K562 (cell line): ENCODE measurements at regions not wholly inside any gene's neighbourhood (a gene's known extent, or its start where the extent isn't known, plus 50 kb on each side); places are given as distances from the start of the nearest gene placed in this dataset.

Experiments
- KLF1 ChIP-seq: fragments of 450-650 bp; IDR thresholded peaks from 2 replicates; pipeline ENCODE4 v1.6.1; 2016; ENCODE audit warnings: missing genetic modification characterization, missing compliant biosample characterization
- MEF2D ChIP-seq: conservative IDR thresholded peaks from 2 replicates; pipeline ENCODE4 v1.6.1; 2016; ENCODE audit warnings: low read depth, missing genetic modification characterization, missing compliant biosample characterization
- MIER1 ChIP-seq: fragments of 450-650 bp; IDR thresholded peaks from 2 replicates; pipeline ENCODE4 v1.6.1; 2016; ENCODE audit warnings: antibody characterized with exemption, mild to moderate bottlenecking, low read depth
- PHF8 ChIP-seq: fragments of 200-600 bp; sonication (generic); IDR thresholded peaks from 2 replicates; pipeline ENCODE4 v1.6.1; 2012; ENCODE audit warnings: mixed run types, mild to moderate bottlenecking, inconsistent platforms, low read length, moderate library complexity, borderline replicate concordance
- POLR2A ChIP-seq: fragments of 450-650 bp; conservative IDR thresholded peaks from 2 replicates; pipeline ENCODE4 v1.6.1; 2016
- PPARD ChIP-seq: fragments of 250-450 bp; sonication (Bioruptor Pico); IDR thresholded peaks from 2 replicates; pipeline ENCODE4 v1.8.0; 2022; ENCODE audit warnings: inconsistent platforms, mild to moderate bottlenecking, moderate library complexity
- RBM34 ChIP-seq: fragments of 200-400 bp; formaldehyde crosslinking; IDR thresholded peaks from 2 replicates; pipeline ENCODE4 v1.6.1; 2018; ENCODE audit warnings: low read length, borderline replicate concordance; ENCODE audit not compliant: insufficient read depth
- STAT5B ChIP-seq: fragments of 250-450 bp; sonication (Bioruptor Pico); IDR thresholded peaks from 2 replicates; pipeline ENCODE4 v1.8.0; 2021; ENCODE audit warnings: mild to moderate bottlenecking, inconsistent platforms
- TCFL5 ChIP-seq: fragments of 250-450 bp; sonication (Bioruptor Pico); conservative IDR thresholded peaks from 2 replicates; pipeline ENCODE4 v1.6.1; 2021; ENCODE audit warnings: mild to moderate bottlenecking, moderate library complexity, matching md5 sums
- TEAD1 ChIP-seq, 2 experiments: fragments of 450-650 bp in 1 of 2; sonication (generic) in 1 of 2; formaldehyde crosslinking; IDR thresholded peaks; 2 replicates each; pipeline versions ENCODE4 v1.4.0 to v1.8.0; 2020 to 2022; ENCODE audit warnings: mild to moderate bottlenecking in 2 of 2, missing genetic modification reagents in 1 of 2
- ZNF232 ChIP-seq: sonication (generic); formaldehyde crosslinking; IDR thresholded peaks from 2 replicates; pipeline ENCODE4 v1.8.0; 2022; ENCODE audit warnings: mild to moderate bottlenecking, missing genetic modification reagents
- TF ChIP-seq, protein P1 (sequence below): sonication (generic); formaldehyde crosslinking; IDR thresholded peaks from 2 replicates; pipeline ENCODE4 v1.8.1; 2022; ENCODE audit warnings: missing genetic modification reagents
- TF ChIP-seq, protein P2 (sequence below), 2 experiments: fragments of 450-650 bp; formaldehyde crosslinking in 1 of 2; IDR thresholded peaks; 2 replicates each; pipeline versions ENCODE4 v1.4.0 to v1.6.1; 2014 to 2020; ENCODE audit warnings: mild to moderate bottlenecking in 2 of 2, borderline replicate concordance in 1 of 2, low read depth in 1 of 2
- TF ChIP-seq, protein P3 (sequence below), 3 experiments: IDR thresholded peaks in 2 of 3; conservative IDR thresholded peaks in 1 of 3; 2 replicates each; pipeline ENCODE4 v1.5.1; 2011 to 2012; ENCODE audit warnings: low read length in 3 of 3, mild to moderate bottlenecking in 3 of 3, control low read depth in 2 of 3, improper control_type of control experiment in 1 of 3, inconsistent platforms in 1 of 3, low read depth in 1 of 3, mixed read lengths in 1 of 3, moderate library complexity in 1 of 3; ENCODE audit not compliant: insufficient read depth in 2 of 3

DNA sequence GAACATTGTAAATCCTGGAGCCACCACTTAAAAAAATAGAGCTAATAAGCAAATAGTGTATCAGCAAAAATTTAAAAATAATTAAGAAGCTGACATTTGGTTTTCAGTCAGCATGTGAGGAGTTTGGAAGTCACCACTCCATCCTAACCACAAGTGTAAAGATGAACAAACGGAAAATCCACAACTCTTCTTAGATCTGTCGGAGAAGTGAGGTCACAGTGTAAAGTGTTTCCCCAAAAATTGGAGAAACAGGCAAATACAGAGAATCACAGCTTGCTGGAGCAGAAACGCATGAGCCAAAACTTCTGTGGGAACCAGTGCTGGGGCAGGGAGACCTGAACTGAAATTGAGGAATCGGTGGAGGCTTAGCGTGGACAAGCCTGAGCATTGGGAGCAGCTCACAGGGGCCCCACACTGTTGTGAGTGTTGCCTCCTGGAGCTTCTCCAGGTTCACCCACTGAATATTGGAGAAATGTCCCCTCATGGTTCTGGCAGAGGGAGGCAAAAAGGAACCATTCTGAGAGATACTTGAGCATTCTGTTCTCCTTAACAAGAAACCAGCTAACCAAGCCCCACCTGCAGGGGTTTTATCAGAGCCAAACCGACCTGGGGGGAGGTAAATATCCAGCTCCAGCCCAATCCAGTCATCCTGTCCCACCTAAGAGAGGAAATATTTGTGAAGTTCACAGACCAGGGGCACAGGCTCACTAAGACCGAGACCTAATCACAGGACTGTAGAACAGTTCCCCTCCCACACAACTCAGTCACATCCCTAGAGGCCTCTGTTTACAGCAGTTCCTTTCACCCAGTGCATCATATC, 192.0 kb downstream of the ERMARD start:
- no peak for TF ChIP-seq ZNF232 (CRISPR knock-in tag)
- TF ChIP-seq, protein P1, sequence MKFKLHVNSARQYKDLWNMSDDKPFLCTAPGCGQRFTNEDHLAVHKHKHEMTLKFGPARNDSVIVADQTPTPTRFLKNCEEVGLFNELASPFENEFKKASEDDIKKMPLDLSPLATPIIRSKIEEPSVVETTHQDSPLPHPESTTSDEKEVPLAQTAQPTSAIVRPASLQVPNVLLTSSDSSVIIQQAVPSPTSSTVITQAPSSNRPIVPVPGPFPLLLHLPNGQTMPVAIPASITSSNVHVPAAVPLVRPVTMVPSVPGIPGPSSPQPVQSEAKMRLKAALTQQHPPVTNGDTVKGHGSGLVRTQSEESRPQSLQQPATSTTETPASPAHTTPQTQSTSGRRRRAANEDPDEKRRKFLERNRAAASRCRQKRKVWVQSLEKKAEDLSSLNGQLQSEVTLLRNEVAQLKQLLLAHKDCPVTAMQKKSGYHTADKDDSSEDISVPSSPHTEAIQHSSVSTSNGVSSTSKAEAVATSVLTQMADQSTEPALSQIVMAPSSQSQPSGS = no peak
- TF ChIP-seq, protein P2, sequence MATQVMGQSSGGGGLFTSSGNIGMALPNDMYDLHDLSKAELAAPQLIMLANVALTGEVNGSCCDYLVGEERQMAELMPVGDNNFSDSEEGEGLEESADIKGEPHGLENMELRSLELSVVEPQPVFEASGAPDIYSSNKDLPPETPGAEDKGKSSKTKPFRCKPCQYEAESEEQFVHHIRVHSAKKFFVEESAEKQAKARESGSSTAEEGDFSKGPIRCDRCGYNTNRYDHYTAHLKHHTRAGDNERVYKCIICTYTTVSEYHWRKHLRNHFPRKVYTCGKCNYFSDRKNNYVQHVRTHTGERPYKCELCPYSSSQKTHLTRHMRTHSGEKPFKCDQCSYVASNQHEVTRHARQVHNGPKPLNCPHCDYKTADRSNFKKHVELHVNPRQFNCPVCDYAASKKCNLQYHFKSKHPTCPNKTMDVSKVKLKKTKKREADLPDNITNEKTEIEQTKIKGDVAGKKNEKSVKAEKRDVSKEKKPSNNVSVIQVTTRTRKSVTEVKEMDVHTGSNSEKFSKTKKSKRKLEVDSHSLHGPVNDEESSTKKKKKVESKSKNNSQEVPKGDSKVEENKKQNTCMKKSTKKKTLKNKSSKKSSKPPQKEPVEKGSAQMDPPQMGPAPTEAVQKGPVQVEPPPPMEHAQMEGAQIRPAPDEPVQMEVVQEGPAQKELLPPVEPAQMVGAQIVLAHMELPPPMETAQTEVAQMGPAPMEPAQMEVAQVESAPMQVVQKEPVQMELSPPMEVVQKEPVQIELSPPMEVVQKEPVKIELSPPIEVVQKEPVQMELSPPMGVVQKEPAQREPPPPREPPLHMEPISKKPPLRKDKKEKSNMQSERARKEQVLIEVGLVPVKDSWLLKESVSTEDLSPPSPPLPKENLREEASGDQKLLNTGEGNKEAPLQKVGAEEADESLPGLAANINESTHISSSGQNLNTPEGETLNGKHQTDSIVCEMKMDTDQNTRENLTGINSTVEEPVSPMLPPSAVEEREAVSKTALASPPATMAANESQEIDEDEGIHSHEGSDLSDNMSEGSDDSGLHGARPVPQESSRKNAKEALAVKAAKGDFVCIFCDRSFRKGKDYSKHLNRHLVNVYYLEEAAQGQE (IDR thresholded peaks at IDR 0.05; ENCODE audit: borderline replicate concordance) = no peak
- TF ChIP-seq, protein P2 (CRISPR knock-in tag; IDR thresholded peaks at IDR 0.05; ENCODE audit: low read depth) = no peak
- no peak for TF ChIP-seq TEAD1 (CRISPR knock-in tag; IDR thresholded peaks at IDR 0.05)
- TF ChIP-seq, protein P3, sequence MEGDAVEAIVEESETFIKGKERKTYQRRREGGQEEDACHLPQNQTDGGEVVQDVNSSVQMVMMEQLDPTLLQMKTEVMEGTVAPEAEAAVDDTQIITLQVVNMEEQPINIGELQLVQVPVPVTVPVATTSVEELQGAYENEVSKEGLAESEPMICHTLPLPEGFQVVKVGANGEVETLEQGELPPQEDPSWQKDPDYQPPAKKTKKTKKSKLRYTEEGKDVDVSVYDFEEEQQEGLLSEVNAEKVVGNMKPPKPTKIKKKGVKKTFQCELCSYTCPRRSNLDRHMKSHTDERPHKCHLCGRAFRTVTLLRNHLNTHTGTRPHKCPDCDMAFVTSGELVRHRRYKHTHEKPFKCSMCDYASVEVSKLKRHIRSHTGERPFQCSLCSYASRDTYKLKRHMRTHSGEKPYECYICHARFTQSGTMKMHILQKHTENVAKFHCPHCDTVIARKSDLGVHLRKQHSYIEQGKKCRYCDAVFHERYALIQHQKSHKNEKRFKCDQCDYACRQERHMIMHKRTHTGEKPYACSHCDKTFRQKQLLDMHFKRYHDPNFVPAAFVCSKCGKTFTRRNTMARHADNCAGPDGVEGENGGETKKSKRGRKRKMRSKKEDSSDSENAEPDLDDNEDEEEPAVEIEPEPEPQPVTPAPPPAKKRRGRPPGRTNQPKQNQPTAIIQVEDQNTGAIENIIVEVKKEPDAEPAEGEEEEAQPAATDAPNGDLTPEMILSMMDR (IDR thresholded peaks at IDR 0.05 in 2 of 3, conservative IDR thresholded peaks at IDR 0.05 in 1 of 3; ENCODE audit: insufficient read depth in 2 of 3, low read depth in 1 of 3, low read length in 3 of 3) = no peak
- TF ChIP-seq PHF8 = no peak
- no peak for TF ChIP-seq TCFL5 (CRISPR knock-in tag)
- no peak for TF ChIP-seq STAT5B (CRISPR knock-in tag)
- no peak for TF ChIP-seq PPARD
- no peak for TF ChIP-seq RBM34
- TF ChIP-seq MIER1 = no peak
- no peak for TF ChIP-seq POLR2A
- no peak for TF ChIP-seq MEF2D (tag)
- TF ChIP-seq KLF1 = no peak
